Vagina (tissue), 2 donors: ENCODE measurements at regions not wholly inside any gene's neighbourhood (a gene's known extent, or its start where the extent isn't known, plus 50 kb on each side); places are given as distances from the start of the nearest gene placed in this dataset.

Experiments used
- DNase-seq, 2 donors: peaks; one replicate each; pipeline ENCODE4 v3.0.0-alpha.2; 2017; ENCODE audit errors: extremely low spot score in 2 of 2
- H3K27ac ChIP-seq: fragments of 200-600 bp; sonication (generic); one replicate; pipeline ENCODE4 v1.5.1; 2019
- H3K27me3 ChIP-seq: fragments of 200-600 bp; sonication (generic); one replicate; pipeline ENCODE4 v1.5.1; 2019
- H3K36me3 ChIP-seq, 2 donors: fragments of 200-600 bp; sonication (generic); one replicate each; pipeline ENCODE4 v1.5.1; 2017 to 2019
- H3K4me1 ChIP-seq: fragments of 200-600 bp; sonication (generic); one replicate; pipeline ENCODE4 v1.5.1; 2019
- H3K4me3 ChIP-seq, 2 donors: fragments of 200-600 bp; sonication (generic); 1 replicate in 1 of 2; 2 replicates in 1 of 2; pipeline ENCODE4 v1.5.1; 2016 to 2019
- H3K9me3 ChIP-seq: fragments of 200-600 bp; sonication (generic); one replicate; pipeline ENCODE4 v1.5.1; 2019
- POLR2A ChIP-seq, 2 donors: fragments of 450-650 bp; IDR thresholded peaks; one replicate each; pipeline ENCODE4 v1.6.1; 2017; ENCODE audit warnings: antibody characterized with exemption in 2 of 2, mild to moderate bottlenecking in 2 of 2, moderate library complexity in 2 of 2
- POLR2AphosphoS5 ChIP-seq, 2 donors: sonication (generic); formaldehyde crosslinking; IDR thresholded peaks; one replicate each; pipeline ENCODE4 v1.9.0; 2017; ENCODE audit warnings: antibody characterized with exemption in 2 of 2, mild to moderate bottlenecking in 2 of 2, low read depth in 1 of 2; ENCODE audit not compliant: insufficient read depth in 1 of 2
- intact Hi-C: fragments of 100-400 bp; cut with DNase I; formaldehyde crosslinking; loops from one replicate; pipeline ENCODE4 v1.15.1; 2023
- TF ChIP-seq, protein P1 (sequence below), 3 experiments: fragments of 450-650 bp in 2 of 3; fragments of 200-600 bp in 1 of 3; sonication (generic) in 1 of 3; IDR thresholded peaks; one replicate each; pipeline ENCODE4 v1.5.1; 2017 to 2019; ENCODE audit warnings: antibody characterized with exemption in 3 of 3, mild to moderate bottlenecking in 2 of 3, moderate library complexity in 2 of 3

DNA sequence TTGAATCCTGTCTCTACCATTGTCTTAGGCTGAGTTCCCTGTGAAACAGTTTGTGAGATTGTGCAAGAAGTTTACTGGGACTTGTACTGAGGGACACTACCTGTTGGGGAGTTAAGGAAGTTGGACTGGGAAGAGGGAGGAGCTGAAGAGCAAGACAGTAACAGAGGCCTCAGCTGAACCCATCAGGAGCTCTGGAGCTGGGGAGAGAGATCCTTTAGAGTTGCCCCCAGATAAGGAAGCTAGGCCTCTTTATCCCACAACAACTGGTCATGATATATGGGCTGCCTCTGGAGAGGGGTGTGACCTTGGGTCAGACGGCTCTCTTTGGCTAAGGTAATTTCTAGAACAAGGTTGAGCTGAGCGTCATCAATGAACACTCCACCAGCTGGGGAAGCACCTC lies 137.8 kb upstream of the SLC4A4 start:
- no peak for DNase-seq
- H3K27me3 ChIP-seq, result no peaks in the 10 kb centered on the region
- H3K4me1 ChIP-seq, result no peaks in the 10 kb centered on the region
- no peak overlapping the region for H3K27ac ChIP-seq
- TF ChIP-seq POLR2AphosphoS5 (IDR thresholded peaks at IDR 0.05; ENCODE audit: insufficient read depth in 1 of 2, low read depth in 1 of 2) (no peak), POLR2A (IDR thresholded peaks at IDR 0.05) (no peak)
- TF ChIP-seq, protein P1, sequence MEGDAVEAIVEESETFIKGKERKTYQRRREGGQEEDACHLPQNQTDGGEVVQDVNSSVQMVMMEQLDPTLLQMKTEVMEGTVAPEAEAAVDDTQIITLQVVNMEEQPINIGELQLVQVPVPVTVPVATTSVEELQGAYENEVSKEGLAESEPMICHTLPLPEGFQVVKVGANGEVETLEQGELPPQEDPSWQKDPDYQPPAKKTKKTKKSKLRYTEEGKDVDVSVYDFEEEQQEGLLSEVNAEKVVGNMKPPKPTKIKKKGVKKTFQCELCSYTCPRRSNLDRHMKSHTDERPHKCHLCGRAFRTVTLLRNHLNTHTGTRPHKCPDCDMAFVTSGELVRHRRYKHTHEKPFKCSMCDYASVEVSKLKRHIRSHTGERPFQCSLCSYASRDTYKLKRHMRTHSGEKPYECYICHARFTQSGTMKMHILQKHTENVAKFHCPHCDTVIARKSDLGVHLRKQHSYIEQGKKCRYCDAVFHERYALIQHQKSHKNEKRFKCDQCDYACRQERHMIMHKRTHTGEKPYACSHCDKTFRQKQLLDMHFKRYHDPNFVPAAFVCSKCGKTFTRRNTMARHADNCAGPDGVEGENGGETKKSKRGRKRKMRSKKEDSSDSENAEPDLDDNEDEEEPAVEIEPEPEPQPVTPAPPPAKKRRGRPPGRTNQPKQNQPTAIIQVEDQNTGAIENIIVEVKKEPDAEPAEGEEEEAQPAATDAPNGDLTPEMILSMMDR (IDR thresholded peaks at IDR 0.05), result no peak
- no peaks in the 10 kb centered on the region for H3K9me3 ChIP-seq
- no peak overlapping the region for H3K4me3 ChIP-seq
- intact Hi-C loops, result no loop called here
- no peaks in the 10 kb centered on the region for H3K36me3 ChIP-seq

DNA sequence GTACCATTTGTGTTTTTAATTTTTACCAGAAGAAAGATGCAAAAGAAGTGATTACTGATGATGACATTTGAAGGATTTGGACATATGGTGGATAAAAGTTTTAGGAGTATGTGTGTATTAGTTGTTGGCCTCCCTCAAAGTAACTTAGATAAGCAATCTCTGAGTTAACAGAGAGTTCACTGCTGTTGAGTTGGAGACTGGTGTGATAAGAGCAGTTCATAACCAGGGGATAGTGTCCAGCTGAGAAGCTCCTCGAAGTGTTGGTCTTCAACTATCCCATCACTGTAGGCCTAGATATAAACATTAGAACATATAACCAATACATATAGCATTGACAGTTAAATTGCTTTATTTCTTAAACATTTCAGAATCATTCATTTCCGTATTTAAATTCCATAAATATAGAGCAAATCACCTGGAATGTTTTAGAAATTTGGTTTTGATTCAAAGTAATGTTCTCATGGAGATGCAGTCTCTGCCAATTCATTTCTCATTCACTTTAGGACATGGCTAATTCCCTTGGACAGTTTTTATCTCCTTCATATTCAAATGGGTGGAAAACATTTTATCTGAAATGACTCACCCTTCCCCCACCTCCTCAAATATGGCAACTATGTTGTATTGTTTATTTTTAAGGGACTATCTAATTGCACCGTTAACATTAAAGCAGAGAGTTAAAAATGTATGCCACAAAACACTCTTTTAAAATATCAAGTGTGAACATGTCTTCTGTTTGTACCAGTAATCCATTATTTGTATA lies 136.8 kb upstream of the SLC4A4 start:
- Histone ChIP-seq H3K4me1 (no peaks in the 10 kb centered on the region), H3K27me3 (no peaks in the 10 kb centered on the region), H3K9me3 (no peaks in the 10 kb centered on the region), H3K4me3 (no peak overlapping the region), H3K27ac (no peak overlapping the region), H3K36me3 (no peaks in the 10 kb centered on the region)
- intact Hi-C loops, result no loop called here
- no peak for DNase-seq
- TF ChIP-seq, protein P1 (IDR thresholded peaks at IDR 0.05), result no peak
- TF ChIP-seq POLR2A (IDR thresholded peaks at IDR 0.05) (no peak), POLR2AphosphoS5 (IDR thresholded peaks at IDR 0.05; ENCODE audit: insufficient read depth in 1 of 2, low read depth in 1 of 2) (no peak)

DNA sequence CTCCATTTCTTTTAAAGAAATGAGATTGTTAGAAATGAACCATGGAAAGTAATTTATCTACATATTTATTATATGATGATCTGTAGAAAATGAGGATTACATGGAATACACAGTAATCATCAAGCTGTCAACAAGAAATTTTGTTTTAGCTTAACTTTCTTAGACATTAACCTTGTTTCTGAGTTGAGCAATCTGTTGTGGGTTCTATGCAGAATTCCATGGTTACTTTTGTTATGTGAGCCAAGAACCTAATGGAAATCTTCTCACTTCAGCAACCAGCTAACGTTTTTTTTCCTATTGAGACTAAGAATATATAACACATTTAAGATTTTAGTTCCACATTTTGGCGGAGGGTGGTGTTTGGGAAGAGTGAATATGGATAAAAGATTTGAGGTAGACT lies 136.1 kb upstream of the SLC4A4 start:
- intact Hi-C loops, result no loop called here
- H3K9me3 ChIP-seq, result no peaks in the 10 kb centered on the region
- H3K36me3 ChIP-seq, result no peaks in the 10 kb centered on the region
- H3K27ac ChIP-seq, result no peak overlapping the region
- no peak overlapping the region for H3K4me3 ChIP-seq
- TF ChIP-seq POLR2A (IDR thresholded peaks at IDR 0.05) (no peak), POLR2AphosphoS5 (IDR thresholded peaks at IDR 0.05; ENCODE audit: insufficient read depth in 1 of 2, low read depth in 1 of 2) (no peak)
- TF ChIP-seq, protein P1 (IDR thresholded peaks at IDR 0.05), result no peak
- DNase-seq, result no peak
- no peaks in the 10 kb centered on the region for H3K4me1 ChIP-seq
- H3K27me3 ChIP-seq, result no peaks in the 10 kb centered on the region

DNA sequence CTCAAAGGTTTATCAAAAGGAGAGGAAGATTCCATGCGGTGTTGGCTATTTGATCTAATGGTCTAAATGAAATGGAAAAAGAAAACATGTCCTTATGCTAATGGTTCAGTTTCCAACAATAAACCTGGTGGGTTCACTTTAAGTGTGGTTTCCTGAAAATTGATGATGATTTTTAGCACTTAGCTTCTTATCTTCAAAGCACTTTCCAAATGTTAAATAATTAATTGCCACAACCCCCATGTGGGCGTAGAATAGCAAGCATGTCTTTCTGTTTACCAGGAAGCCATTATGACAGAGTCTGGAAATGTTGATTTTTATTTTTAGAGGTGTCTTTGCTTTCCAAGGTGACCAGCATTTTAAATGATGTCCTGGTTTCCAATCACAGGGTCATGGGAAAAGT lies 134.8 kb upstream of the SLC4A4 start:
- DNase-seq, result no peak

DNA sequence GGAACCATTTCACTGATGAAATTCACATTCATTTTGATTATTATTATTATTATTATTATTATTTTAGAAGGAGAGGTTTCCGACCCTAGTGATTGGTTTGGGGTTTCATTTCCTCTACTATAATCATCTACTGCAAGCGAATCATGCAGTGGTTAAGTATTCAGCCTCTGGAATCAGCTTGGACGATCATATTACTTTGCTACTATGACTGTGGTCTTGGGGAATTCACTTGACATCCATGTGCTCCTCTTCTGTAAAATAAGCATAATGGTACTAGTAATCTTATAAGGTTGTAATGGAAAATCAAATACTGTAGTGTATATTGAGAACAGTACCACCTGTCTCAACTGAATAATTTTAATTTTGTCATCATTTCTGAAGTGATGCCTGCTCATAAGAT lies 132.1 kb upstream of the SLC4A4 start:
- Histone ChIP-seq H3K27me3 (no peaks in the 10 kb centered on the region), H3K9me3 (no peaks in the 10 kb centered on the region), H3K27ac (no peak overlapping the region), H3K4me1 (no peaks in the 10 kb centered on the region), H3K36me3 (no peaks in the 10 kb centered on the region), H3K4me3 (no peak overlapping the region)
- DNase-seq, result no peak
- TF ChIP-seq POLR2AphosphoS5 (IDR thresholded peaks at IDR 0.05; ENCODE audit: insufficient read depth in 1 of 2, low read depth in 1 of 2) (no peak), POLR2A (IDR thresholded peaks at IDR 0.05) (no peak)
- TF ChIP-seq, protein P1 (IDR thresholded peaks at IDR 0.05), result no peak
- intact Hi-C loops, result no loop called here

More for the DNA sequence above, 134.8 kb upstream of the SLC4A4 start:
- no peak for TF ChIP-seq POLR2AphosphoS5 (IDR thresholded peaks at IDR 0.05; ENCODE audit: insufficient read depth in 1 of 2, low read depth in 1 of 2)
- TF ChIP-seq, protein P1 (IDR thresholded peaks at IDR 0.05), result no peak
- TF ChIP-seq POLR2A (IDR thresholded peaks at IDR 0.05), result no peak
- no peak overlapping the region for H3K4me3 ChIP-seq
- no peak overlapping the region for H3K27ac ChIP-seq
- intact Hi-C loops, result no loop called here
- no peaks in the 10 kb centered on the region for H3K9me3 ChIP-seq
- H3K27me3 ChIP-seq, result no peaks in the 10 kb centered on the region
- no peaks in the 10 kb centered on the region for H3K36me3 ChIP-seq
- no peaks in the 10 kb centered on the region for H3K4me1 ChIP-seq
